ENCODE measurements at regions not wholly inside any gene's neighbourhood (a gene's known extent, or its start where the extent isn't known, plus 50 kb on each side); places are given as distances from the start of the nearest gene placed in this dataset.

DNA sequence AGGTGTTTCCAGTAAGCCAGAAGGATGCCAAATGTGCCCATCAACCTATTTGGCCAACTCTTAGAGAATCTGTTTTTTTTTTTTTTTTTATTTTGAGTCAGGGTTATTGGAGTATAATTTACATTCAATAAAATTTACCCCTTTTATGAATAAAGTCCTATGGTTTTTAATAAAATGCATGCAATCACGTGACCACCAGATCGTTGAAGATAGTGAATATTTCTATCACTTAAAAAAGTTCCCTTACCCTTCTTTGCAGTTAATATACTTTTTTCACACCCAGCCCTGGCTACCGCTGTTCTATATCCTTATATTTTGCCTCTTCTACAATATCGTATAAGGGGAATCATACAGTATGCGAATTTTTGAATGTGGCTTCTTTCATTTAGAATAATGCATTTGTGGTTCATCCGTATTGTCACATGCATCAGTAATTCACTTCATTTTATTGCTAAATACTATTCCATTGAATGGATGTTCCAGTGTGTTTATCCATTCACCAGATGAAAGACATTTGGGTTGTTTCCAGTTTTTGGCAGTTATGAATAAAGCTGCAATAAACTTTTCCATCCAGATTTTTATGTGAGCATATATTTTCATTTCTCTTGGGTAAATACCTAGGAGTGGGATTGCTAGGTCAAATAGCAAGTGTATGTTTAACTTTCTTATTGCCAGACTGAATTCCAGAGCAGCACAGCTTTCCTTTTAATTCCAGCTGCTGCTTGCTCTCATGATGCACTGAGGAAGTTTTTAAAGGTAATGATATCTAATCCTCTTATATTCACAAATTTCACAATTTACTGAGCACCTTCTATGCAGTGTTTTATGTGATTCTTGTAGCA, 156.3 kb upstream of the NT5C1B start:
- H3K4me1 ChIP-seq (ENCODE audit: control insufficient read depth, extremely low read depth, insufficient read depth, low read length), result no peaks in the 10 kb centered on the region
- no peak overlapping the region for H3K4me3 ChIP-seq (ENCODE audit: control insufficient read depth in 2 of 3, extremely low read depth in 1 of 3, insufficient read depth in 2 of 3, low read depth in 1 of 3, low read length in 3 of 3)
- no peak overlapping the region for H2AFZ ChIP-seq (ENCODE audit: control insufficient read depth, low read length)
- TF ChIP-seq EZH2 (IDR thresholded peaks at IDR 0.05; ENCODE audit: low read length), result no peak
- TF ChIP-seq, protein P1, sequence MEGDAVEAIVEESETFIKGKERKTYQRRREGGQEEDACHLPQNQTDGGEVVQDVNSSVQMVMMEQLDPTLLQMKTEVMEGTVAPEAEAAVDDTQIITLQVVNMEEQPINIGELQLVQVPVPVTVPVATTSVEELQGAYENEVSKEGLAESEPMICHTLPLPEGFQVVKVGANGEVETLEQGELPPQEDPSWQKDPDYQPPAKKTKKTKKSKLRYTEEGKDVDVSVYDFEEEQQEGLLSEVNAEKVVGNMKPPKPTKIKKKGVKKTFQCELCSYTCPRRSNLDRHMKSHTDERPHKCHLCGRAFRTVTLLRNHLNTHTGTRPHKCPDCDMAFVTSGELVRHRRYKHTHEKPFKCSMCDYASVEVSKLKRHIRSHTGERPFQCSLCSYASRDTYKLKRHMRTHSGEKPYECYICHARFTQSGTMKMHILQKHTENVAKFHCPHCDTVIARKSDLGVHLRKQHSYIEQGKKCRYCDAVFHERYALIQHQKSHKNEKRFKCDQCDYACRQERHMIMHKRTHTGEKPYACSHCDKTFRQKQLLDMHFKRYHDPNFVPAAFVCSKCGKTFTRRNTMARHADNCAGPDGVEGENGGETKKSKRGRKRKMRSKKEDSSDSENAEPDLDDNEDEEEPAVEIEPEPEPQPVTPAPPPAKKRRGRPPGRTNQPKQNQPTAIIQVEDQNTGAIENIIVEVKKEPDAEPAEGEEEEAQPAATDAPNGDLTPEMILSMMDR (optimal IDR thresholded peaks at IDR 0.05 in 1 of 3, IDR thresholded peaks at IDR 0.05 in 1 of 3, conservative IDR thresholded peaks at IDR 0.05 in 1 of 3; ENCODE audit: extremely low read depth in 1 of 3, insufficient read depth in 2 of 3, low read length in 3 of 3), result no peak
- no peak overlapping the region for H3K4me2 ChIP-seq (ENCODE audit: control insufficient read depth, extremely low read depth, insufficient read depth, low read depth, low read length)
- no peak for DNase-seq (ENCODE audit: low read depth, low spot score)
- dilution Hi-C loops (cut with MboI; ENCODE audit: extremely low pct_ligation_motif_present, low sequenced_read_pairs), result no loop called here
- no peaks in the 10 kb centered on the region for H3K79me2 ChIP-seq (ENCODE audit: control insufficient read depth, insufficient read depth, low read length)
- no peak overlapping the region for H3K27ac ChIP-seq (ENCODE audit: control insufficient read depth, insufficient read depth, low read length)
- no peak for FAIRE-seq
- no peaks in the 10 kb centered on the region for H3K9me3 ChIP-seq (ENCODE audit: control insufficient read depth, low read depth, low read length)
- H4K20me1 ChIP-seq (ENCODE audit: control insufficient read depth, extremely low read depth, insufficient read depth, low read length), result no peaks in the 10 kb centered on the region
- H3K9me1 ChIP-seq (ENCODE audit: control insufficient read depth, extremely low read depth, insufficient read depth, low read length), result no peaks in the 10 kb centered on the region
- no peaks in the 10 kb centered on the region for H3K36me3 ChIP-seq (ENCODE audit: control insufficient read depth in 2 of 2, extremely low read depth in 1 of 2, insufficient read depth in 2 of 2, low read length in 2 of 2)
- no peaks in the 10 kb centered on the region for H3K27me3 ChIP-seq (ENCODE audit: control insufficient read depth, extremely low read depth, insufficient read depth, low read length)
- no peak overlapping the region for H3K9ac ChIP-seq (ENCODE audit: control insufficient read depth, extremely low read depth, insufficient read depth, low read length)

DNA sequence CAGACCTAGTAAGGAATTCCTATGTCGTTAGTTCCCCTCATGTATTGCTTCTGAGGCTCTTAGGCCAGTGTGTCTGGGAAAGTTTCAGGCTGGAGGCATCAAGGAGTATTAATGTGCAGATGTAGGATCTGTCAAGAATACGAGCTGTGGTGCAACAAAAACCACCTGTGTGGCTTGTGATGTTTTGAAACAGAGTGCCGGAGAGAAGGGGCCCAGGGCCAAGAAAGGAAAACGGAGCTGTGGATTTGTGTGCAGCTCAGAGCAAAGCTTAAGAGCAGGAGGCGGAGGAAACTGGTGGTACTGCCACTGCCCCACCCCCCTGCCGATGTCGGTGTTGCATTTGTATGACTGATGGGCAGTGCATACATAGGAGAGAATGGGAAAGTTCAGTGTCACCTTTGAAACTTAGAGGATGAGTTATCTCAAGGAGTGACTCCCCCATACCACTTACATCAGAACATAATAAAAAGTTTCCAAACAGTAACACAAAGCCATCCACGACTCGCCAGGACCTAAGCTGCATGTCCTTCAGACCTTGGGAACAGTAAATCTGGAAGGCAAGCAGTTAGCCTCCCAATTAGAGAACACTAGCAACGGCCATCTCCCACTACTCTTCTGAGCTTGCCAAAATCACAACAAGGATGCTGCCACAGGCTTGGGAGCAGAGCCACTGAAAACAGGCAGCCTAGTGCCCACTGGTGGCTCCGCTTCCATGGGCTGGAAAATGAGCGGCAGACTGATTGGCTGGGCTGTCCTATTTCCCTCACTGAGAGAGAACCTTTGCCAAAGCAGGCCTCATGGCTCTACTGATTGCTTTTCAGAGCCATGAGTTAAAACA, 152.7 kb upstream of the NT5C1B start:
- H3K79me2 ChIP-seq (ENCODE audit: control insufficient read depth, insufficient read depth, low read length), result no peaks in the 10 kb centered on the region
- dilution Hi-C loops (cut with MboI; ENCODE audit: extremely low pct_ligation_motif_present, low sequenced_read_pairs), result no loop called here
- no peaks in the 10 kb centered on the region for H3K9me1 ChIP-seq (ENCODE audit: control insufficient read depth, extremely low read depth, insufficient read depth, low read length)
- no peak overlapping the region for H3K4me3 ChIP-seq (ENCODE audit: control insufficient read depth in 2 of 3, extremely low read depth in 1 of 3, insufficient read depth in 2 of 3, low read depth in 1 of 3, low read length in 3 of 3)
- H3K27me3 ChIP-seq (ENCODE audit: control insufficient read depth, extremely low read depth, insufficient read depth, low read length), result no peaks in the 10 kb centered on the region
- no peaks in the 10 kb centered on the region for H3K4me1 ChIP-seq (ENCODE audit: control insufficient read depth, extremely low read depth, insufficient read depth, low read length)
- TF ChIP-seq, protein P1 (optimal IDR thresholded peaks at IDR 0.05 in 1 of 3, IDR thresholded peaks at IDR 0.05 in 1 of 3, conservative IDR thresholded peaks at IDR 0.05 in 1 of 3; ENCODE audit: extremely low read depth in 1 of 3, insufficient read depth in 2 of 3, low read length in 3 of 3), result no peak
- no peak for TF ChIP-seq EZH2 (IDR thresholded peaks at IDR 0.05; ENCODE audit: low read length)
- H3K9me3 ChIP-seq (ENCODE audit: control insufficient read depth, low read depth, low read length), result no peaks in the 10 kb centered on the region
- no peak overlapping the region for H3K9ac ChIP-seq (ENCODE audit: control insufficient read depth, extremely low read depth, insufficient read depth, low read length)
- no peaks in the 10 kb centered on the region for H4K20me1 ChIP-seq (ENCODE audit: control insufficient read depth, extremely low read depth, insufficient read depth, low read length)
- H2AFZ ChIP-seq (ENCODE audit: control insufficient read depth, low read length), result no peak overlapping the region
- no peaks in the 10 kb centered on the region for H3K36me3 ChIP-seq (ENCODE audit: control insufficient read depth in 2 of 2, extremely low read depth in 1 of 2, insufficient read depth in 2 of 2, low read length in 2 of 2)
- no peak overlapping the region for H3K4me2 ChIP-seq (ENCODE audit: control insufficient read depth, extremely low read depth, insufficient read depth, low read depth, low read length)
- H3K27ac ChIP-seq (ENCODE audit: control insufficient read depth, insufficient read depth, low read length), result no peak overlapping the region
- no peak for FAIRE-seq
- DNase-seq (ENCODE audit: low read depth, low spot score), result no peak

All from keratinocyte (primary cell).